Left colon (tissue), 2 donors: ENCODE measurements at regions not wholly inside any gene's neighbourhood (a gene's known extent, or its start where the extent isn't known, plus 50 kb on each side); places are given as distances from the start of the nearest gene placed in this dataset.
A peak's percentile ranks its signal among the peaks of the same experiment; 100 is the strongest.
"Not testable (repeated sequence)": the region's sequence is repeated elsewhere in the genome, so short reads cannot be mapped to it uniquely, and the experiment has no call there.

Source experiments
- ATAC-seq: fragments of 200-7000 bp; cut with Tn5 transposase; one replicate; pipeline ENCODE4 v1.9.1; 2020; ENCODE audit warnings: mild to moderate bottlenecking, moderate library complexity
- DNase-seq, 2 donors: peaks; one replicate each; pipeline ENCODE4 v3.0.0-alpha.2; 2020
- intact Hi-C, 2 donors: fragments of 100-400 bp; cut with DNase I in 1 of 2; cut with micrococcal nuclease in 1 of 2; formaldehyde crosslinking; loops; one replicate each; pipeline versions ENCODE4 v1.11.2 to v1.14.0; 2022; cut with DNase I, micrococcal nuclease
- donor health status: DM: no; HTN: no; CAD: no.
- donor health status: DM: yes; HTN: yes; CAD: no.

- DNase-seq (no peak), ATAC-seq (no peak)
- intact Hi-C loops = no loop called here
Measured at GRCh38 chr17:53253956-53254597, 568.6 kb upstream of the KIF2B start.

GRCh38 chr17:53249036-53249435, 573.7 kb upstream of the KIF2B start:
- intact Hi-C loops = no loop called here
- no peak for ATAC-seq

DNA sequence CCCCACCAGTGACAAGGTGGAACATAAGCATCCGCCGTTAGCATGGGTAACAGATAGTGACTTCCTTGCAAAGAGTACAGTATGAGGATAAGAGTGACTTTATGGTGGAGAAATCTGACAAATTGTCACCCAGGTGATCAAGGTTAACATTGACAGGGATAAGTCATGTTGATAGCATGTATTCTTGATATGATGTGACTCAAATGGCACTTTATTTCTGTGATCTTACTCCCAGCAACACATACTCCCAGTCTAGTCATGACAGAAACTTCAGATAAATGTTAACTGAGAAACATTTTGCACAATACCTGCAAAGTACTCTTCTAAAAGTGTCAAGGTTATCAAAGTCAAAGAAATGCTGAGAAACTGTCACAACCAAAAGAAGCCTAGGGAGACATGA, 588.6 kb upstream of the KIF2B start:
- DNase-seq = no peak
- intact Hi-C loops = no loop called here

More at GRCh38 chr17:53249036-53249435, 573.7 kb upstream of the KIF2B start:
- DNase-seq = no peak

GRCh38 chr17:53227514-53227913, 595.2 kb upstream of the KIF2B start:
- no peak for ATAC-seq
- DNase-seq = no peak
- intact Hi-C loops = no loop called here

More for the DNA sequence above, 588.6 kb upstream of the KIF2B start:
- ATAC-seq = no peak

DNA sequence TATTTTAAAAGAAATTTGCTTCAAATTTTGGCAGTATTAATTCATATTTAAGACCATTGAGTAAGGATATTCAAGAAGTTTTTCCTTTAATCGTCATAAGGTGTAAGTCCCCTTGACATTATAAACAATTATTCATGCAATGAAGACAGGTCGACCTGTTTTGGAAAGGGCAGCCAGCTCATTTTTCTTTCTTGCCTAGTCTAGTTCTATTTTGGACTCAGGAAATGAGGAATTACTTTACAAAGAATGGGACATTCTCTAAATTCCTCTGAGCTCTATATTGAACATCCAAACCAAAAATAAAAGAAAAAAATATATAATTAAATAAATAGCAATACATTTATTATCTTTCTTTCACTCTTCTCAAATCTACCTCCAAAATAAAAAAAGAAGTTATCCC, 595.6 kb upstream of the KIF2B start:
- no peak for ATAC-seq
- DNase-seq = no peak
- intact Hi-C loops = no loop called here

- intact Hi-C loops = no loop called here
- no peak for ATAC-seq
Measured at GRCh38 chr17:53219821-53220220, 602.9 kb upstream of the KIF2B start.

GRCh38 chr17:53218723-53219122, 604.0 kb upstream of the KIF2B start:
- no peak for ATAC-seq
- DNase-seq = no peak
- intact Hi-C loops = no loop called here

More at GRCh38 chr17:53219821-53220220, 602.9 kb upstream of the KIF2B start:
- no peak for DNase-seq

DNA sequence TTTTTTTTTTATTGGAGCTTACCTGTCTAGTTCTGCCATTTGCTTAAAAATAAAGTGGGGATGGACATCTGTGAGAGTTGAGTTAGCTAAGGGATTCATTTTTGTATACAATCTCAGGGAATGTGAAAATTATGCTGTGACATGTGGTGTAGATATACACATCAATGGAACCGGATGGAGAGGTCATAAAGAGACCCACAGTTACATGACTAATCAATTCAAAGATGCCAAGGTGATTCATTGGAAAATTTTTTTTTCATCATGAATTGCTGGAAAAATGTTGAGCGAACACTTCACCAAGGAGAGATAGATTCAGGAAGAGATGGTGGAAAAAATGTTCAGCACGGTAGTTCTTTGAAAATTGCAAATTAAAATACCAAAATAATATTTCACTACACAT, 605.4 kb upstream of the KIF2B start:
- intact Hi-C loops = no loop called here
- ATAC-seq = no peak
- no peak for DNase-seq

DNA sequence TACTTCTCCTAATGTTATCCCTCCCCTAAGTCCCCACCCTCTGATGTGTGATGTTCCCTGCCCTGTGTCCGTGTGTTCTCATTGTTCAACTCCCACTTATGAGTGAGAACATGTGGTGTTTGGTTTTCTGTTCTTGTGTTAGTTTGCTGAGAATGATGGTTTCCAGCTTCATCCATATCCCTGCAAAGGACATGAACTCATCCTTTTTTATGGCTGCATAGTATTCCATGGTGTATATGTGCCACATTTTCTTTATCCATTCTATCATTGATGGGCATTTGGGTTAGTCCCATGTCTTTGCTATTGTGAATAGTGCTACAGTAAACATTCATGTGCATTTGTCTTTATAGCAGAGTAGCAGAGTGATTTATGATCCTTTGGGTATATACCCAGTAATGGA, 613.8 kb upstream of the KIF2B start:
- ATAC-seq, DNase-seq, intact Hi-C loops: not testable (repeated sequence)

DNA sequence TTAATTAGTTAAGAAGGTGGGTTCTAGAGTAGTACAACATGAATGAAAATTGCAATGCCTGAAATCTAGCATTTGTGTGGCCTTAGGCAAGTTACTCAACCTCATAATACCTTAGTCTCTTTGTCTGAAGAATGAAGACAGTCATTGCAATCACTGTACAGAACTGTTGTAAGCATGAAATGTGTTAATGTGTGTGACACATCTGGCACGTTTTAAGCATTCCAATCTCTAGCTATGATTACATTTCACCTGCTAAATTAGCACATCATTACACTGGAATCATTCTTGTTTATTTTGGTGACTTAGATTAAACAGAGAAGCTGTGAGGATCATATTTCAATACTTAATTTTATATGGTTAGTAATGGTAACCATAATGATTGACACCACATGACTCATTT, 629.7 kb upstream of the KIF2B start:
- intact Hi-C loops = no loop called here
- DNase-seq (no peak), ATAC-seq (no peak)

- DNase-seq (no peak), ATAC-seq (no peak)
- intact Hi-C loops = no loop called here
Measured at GRCh38 chr17:53191878-53192277, 630.8 kb upstream of the KIF2B start.

GRCh38 chr17:53186001-53186400, 636.7 kb upstream of the KIF2B start:
- intact Hi-C loops = no loop called here
- ATAC-seq (no peak), DNase-seq (no peak)

DNA sequence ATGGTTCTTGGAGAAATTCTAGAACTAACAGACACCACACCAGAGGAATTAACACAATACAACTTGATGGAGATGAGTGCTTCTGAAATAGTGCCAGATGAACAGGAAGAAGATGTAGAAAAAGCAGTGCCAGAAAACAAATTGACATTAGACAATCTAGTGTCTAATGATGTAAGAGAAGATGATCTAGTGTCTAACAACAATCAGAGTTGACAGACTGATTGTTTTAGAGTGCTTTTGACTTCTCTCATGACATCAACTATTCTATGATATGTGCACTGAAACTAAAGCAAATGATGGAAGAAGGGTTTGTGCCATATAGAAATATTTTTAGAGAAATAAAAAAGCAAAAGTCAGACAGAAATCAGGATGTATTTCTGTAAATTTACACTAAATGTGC, 646.1 kb upstream of the KIF2B start:
- DNase-seq (no peak), ATAC-seq (no peak)
- intact Hi-C loops = no loop called here

GRCh38 chr17:53168413-53168812, 654.3 kb upstream of the KIF2B start:
- DNase-seq (no peak), ATAC-seq (no peak)
- intact Hi-C loops = no loop called here

DNA sequence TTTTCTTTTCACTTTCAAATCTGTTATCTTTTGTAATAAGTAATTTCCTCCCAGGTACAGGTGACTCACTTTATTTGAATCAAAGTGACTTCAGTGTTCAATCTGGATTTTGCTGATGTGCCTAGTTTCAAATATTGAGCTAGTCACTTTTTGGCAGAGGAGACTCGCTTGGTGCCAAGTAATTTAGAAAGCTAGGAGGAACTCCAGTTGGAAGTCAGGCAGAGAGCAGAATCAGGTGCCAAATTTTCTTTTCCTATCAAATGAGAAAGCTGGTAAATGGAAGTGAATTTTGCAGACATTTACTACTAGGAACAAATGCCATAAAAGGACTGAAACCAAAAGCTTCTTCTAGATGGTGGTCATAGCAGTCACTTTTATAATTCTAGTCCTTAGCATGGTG, 656.0 kb upstream of the KIF2B start:
- intact Hi-C loops = no loop called here
- ATAC-seq (no peak), DNase-seq (no peak)

- intact Hi-C loops = no loop called here
- ATAC-seq (peak; percentile 58), DNase-seq (no peak)
Measured at GRCh38 chr17:53150101-53150698, 672.5 kb upstream of the KIF2B start.

GRCh38 chr17:53149316-53149715, 673.4 kb upstream of the KIF2B start:
- intact Hi-C loops = no loop called here
- ATAC-seq (no peak), DNase-seq (no peak)

DNA sequence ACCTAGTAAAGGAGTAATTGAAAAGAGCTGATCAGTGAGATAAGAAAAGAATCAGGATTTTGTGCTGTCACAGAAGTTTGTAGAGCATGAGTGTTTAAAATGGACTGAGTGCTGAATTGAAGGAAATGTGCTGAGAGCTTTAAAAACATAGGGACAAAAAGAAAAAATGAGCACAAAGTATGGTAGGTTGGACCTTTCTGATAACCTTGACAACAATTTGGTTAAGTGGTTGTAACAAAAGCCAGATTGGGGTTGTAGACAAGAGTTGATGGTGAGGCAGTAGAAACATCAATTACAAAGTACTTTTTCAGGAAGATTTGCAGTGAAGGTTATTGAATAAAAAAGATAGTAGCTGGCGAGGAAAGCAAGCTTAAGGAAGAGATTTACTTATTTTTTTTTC, 674.7 kb upstream of the KIF2B start:
- intact Hi-C loops = no loop called here
- ATAC-seq (no peak), DNase-seq (no peak)

DNA sequence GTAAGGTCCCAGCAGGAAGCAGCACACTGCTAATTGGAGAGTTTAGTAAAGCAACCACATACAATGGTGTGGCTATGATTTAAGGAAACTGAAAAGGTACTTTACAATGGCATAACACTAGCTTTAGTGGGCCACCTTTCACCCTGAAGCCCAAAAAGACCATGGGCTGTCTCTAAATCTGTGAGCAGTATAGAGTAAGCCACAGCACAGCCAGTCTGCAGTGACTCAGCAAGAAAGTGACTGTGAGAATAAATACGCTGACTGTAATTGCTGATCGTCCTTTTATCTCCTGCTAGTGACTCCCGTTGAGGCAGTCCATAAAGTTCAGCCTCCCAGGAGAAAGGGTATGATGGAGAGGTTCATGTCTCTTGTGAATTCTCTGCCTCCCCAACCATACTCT, 679.8 kb upstream of the KIF2B start:
- ATAC-seq (peak; percentile 34), DNase-seq (no peak)
- intact Hi-C loops = no loop called here

DNA sequence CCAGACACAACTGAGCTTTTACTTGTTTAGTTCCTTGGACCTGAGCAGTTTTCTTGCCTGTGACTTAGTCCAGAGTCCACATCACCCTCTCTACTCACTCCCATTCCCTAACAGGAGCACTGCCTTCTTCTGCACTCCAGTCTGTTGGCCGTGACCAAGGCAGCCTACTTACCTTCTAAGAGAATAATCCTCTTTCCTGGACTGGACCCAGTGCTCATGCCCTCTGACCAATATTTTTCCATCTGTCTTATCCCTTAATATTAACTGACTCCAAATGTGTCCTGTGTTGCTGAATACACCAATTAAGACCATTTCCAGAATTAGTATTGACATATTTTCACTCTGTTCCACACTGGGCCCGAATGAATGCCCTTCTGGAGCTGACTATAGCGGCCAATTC, 681.0 kb upstream of the KIF2B start:
- DNase-seq (no peak), ATAC-seq (no peak)
- intact Hi-C loops = no loop called here

GRCh38 chr17:53141280-53141679, 681.4 kb upstream of the KIF2B start:
- DNase-seq = no peak
- ATAC-seq = peak; percentile 64
- intact Hi-C loops = no loop called here
